ENCODE measurements at regions not wholly inside any gene's neighbourhood (a gene's known extent, or its start where the extent isn't known, plus 50 kb on each side); places are given as distances from the start of the nearest gene placed in this dataset.

GRCh38 chr12:116352315-116352835 lies 74.9 kb upstream of the MED13L start:
- TF ChIP-seq CTCF (IDR thresholded peaks at IDR 0.05; ENCODE audit: low read depth, low read length) (no peak), EZH2phosphoT487 (IDR thresholded peaks at IDR 0.05; ENCODE audit: low read depth) (no peak)

Data from OCI-LY3 (cell line).